ENCODE measurements at regions not wholly inside any gene's neighbourhood (a gene's known extent, or its start where the extent isn't known, plus 50 kb on each side); places are given as distances from the start of the nearest gene placed in this dataset.

- FAIRE-seq (no peak), ATAC-seq (no peak), DNase-seq (ENCODE audit: low spot score) (no peak)
- Histone ChIP-seq H3K4me3 (replicated peaks in 1 of 3; ENCODE audit: insufficient read depth in 1 of 3, low read depth in 2 of 3, low read length in 3 of 3) (no peak overlapping the region), H3K79me2 (ENCODE audit: insufficient read depth, low read length) (no peaks in the 10 kb centered on the region), H3K27ac (ENCODE audit: extremely low read length, insufficient read depth, low read length) (no peak overlapping the region), H3K9ac (ENCODE audit: insufficient read depth, low read depth, low read length) (no peak overlapping the region), H3K36me3 (replicated peaks in 1 of 2; ENCODE audit: control insufficient read depth in 1 of 2, insufficient read depth in 2 of 2, low read length in 2 of 2) (no peaks in the 10 kb centered on the region), H2AFZ (ENCODE audit: low read length) (no peak overlapping the region), H4K20me1 (ENCODE audit: insufficient read depth, low read length) (no peaks in the 10 kb centered on the region), H3K27me3 (ENCODE audit: control insufficient read depth in 1 of 2, insufficient read depth in 2 of 2, low read length in 2 of 2) (no peaks in the 10 kb centered on the region), H3K4me1 (ENCODE audit: insufficient read depth, low read length) (no peaks in the 10 kb centered on the region), H3K9me3 (ENCODE audit: low read length) (no peaks in the 10 kb centered on the region), H3K4me2 (ENCODE audit: low read depth, low read length) (no peak overlapping the region)
- intact Hi-C loops (cut with micrococcal nuclease; ENCODE audit: unreplicated experiment), result no loop called here
- 2% methylated on average over 2 of the region's 2 CpGs for WGBS (ENCODE audit: low lambda C conversion rate)
- TF ChIP-seq NR2C2 (CRISPR knock-in tag; IDR thresholded peaks at IDR 0.05; ENCODE audit: borderline replicate concordance) (no peak), ZNF720 (CRISPR knock-in tag; IDR thresholded peaks at IDR 0.05) (no peak), PLRG1 (conservative IDR thresholded peaks at IDR 0.05) (no peak), HNF1B (CRISPR knock-in tag; IDR thresholded peaks at IDR 0.05) (no peak), ZNF263 (CRISPR knock-in tag; IDR thresholded peaks at IDR 0.05) (no peak), ZBTB1 (CRISPR knock-in tag; IDR thresholded peaks at IDR 0.05; ENCODE audit: borderline replicate concordance) (no peak), ADNP (CRISPR knock-in tag; IDR thresholded peaks at IDR 0.05) (no peak), ZNF512 (CRISPR knock-in tag; IDR thresholded peaks at IDR 0.05) (no peak), NCOA5 (CRISPR knock-in tag; IDR thresholded peaks at IDR 0.05) (no peak), ZNF230 (CRISPR knock-in tag; IDR thresholded peaks at IDR 0.05) (no peak), ZNF225 (CRISPR knock-in tag; IDR thresholded peaks at IDR 0.05) (no peak), HNRNPL (IDR thresholded peaks at IDR 0.05; ENCODE audit: low read depth, low read length) (no peak), SMAD9 (CRISPR knock-in tag; IDR thresholded peaks at IDR 0.05) (no peak), ZFP82 (CRISPR knock-in tag; IDR thresholded peaks at IDR 0.05; ENCODE audit: borderline replicate concordance) (no peak), SIN3A (IDR thresholded peaks at IDR 0.05; ENCODE audit: borderline replicate concordance, low read depth, low read length) (no peak), EEA1 (CRISPR knock-in tag; IDR thresholded peaks at IDR 0.05; ENCODE audit: borderline replicate concordance) (no peak), ZBTB10 (CRISPR knock-in tag; IDR thresholded peaks at IDR 0.05; ENCODE audit: borderline replicate concordance) (no peak), CSRNP1 (CRISPR knock-in tag; IDR thresholded peaks at IDR 0.05) (no peak)
- ChIA-PET POLR2A (no interaction called here), CTCF (ENCODE audit: low intra/inter-chr PET ratio, low total read pairs) (no interaction called here)
- BruUV-seq (replicated peaks), result no TSS peak
- in situ Hi-C loops (cut with HindIII; ENCODE audit: extremely low pct_ligation_motif_present, low pct_unique_long_range_greater_than_20kb), result no loop called here
These were observed 262.5 kb upstream of the CAND1 start for GRCh38 chr12:67006610-67007009.

Data from HepG2 (cell line).